DND-41 (cell line): ENCODE measurements at regions not wholly inside any gene's neighbourhood (a gene's known extent, or its start where the extent isn't known, plus 50 kb on each side); places are given as distances from the start of the nearest gene placed in this dataset.
A peak's percentile ranks its signal among the peaks of the same experiment; 100 is the strongest.

Source experiments
- ATAC-seq: fragments of 200-7000 bp; cut with Tn5 transposase; 3 replicates; pipeline ENCODE4 v1.9.1; 2021; ENCODE audit warnings: low read depth; ENCODE audit not compliant: insufficient read depth
- DNase-seq: peaks from one replicate; pipeline ENCODE4 v3.0.0-alpha.2; 2020
- H2AFZ ChIP-seq: 2 replicates; pipeline ENCODE4 v1.6.0; 2012; ENCODE audit warnings: low read depth, low read length
- H3K27ac ChIP-seq: 2 replicates; pipeline ENCODE4 v1.5.1; 2012; ENCODE audit warnings: low read length, inconsistent platforms
- H3K27me3 ChIP-seq: fragments of 200-600 bp; sonication (generic); 2 replicates; pipeline ENCODE4 v1.6.0; 2012; ENCODE audit warnings: low read length, mild to moderate bottlenecking, inconsistent platforms; ENCODE audit not compliant: insufficient read depth, poor library complexity
- H3K36me3 ChIP-seq: 2 replicates; pipeline ENCODE4 v1.5.1; 2012; ENCODE audit warnings: low read length, inconsistent platforms; ENCODE audit not compliant: insufficient read depth
- H3K4me1 ChIP-seq: 2 replicates; pipeline ENCODE4 v1.5.1; 2012; ENCODE audit warnings: mild to moderate bottlenecking, low read length; ENCODE audit not compliant: insufficient read depth
- H3K4me2 ChIP-seq: 2 replicates; pipeline ENCODE4 v1.6.0; 2012; ENCODE audit warnings: mild to moderate bottlenecking, moderate library complexity, low read length, inconsistent platforms; ENCODE audit not compliant: insufficient read depth
- H3K4me3 ChIP-seq, 2 experiments: fragments of 200-600 bp in 1 of 2; shearing (Covaris generic) in 1 of 2; 2 replicates each; pipeline ENCODE4 v1.5.1; 2012 to 2016; ENCODE audit warnings: inconsistent platforms in 2 of 2, low read length in 2 of 2, mild to moderate bottlenecking in 2 of 2, low read depth in 1 of 2, moderate library complexity in 1 of 2
- H3K79me2 ChIP-seq: 2 replicates; pipeline ENCODE4 v1.6.0; 2012; ENCODE audit warnings: low read length, inconsistent platforms; ENCODE audit not compliant: insufficient read depth
- H3K9ac ChIP-seq: 2 replicates; pipeline ENCODE4 v1.6.0; 2012; ENCODE audit warnings: low read depth, mild to moderate bottlenecking, inconsistent platforms, low read length, moderate library complexity
- H3K9me3 ChIP-seq: 2 replicates; pipeline ENCODE4 v1.5.1; 2012; ENCODE audit warnings: low read length, moderate library complexity, mild to moderate bottlenecking, inconsistent platforms; ENCODE audit not compliant: insufficient read depth, severe bottlenecking
- H4K20me1 ChIP-seq: 2 replicates; pipeline ENCODE4 v1.6.0; 2012; ENCODE audit warnings: low read length; ENCODE audit not compliant: insufficient read depth
- CTCF ChIP-seq: IDR thresholded peaks from 2 replicates; pipeline ENCODE4 v1.5.1; 2012; ENCODE audit warnings: borderline replicate concordance, low read length, moderate library complexity, mild to moderate bottlenecking; ENCODE audit not compliant: poor library complexity, severe bottlenecking; ENCODE audit errors: extremely low read depth
- EZH2 ChIP-seq: IDR thresholded peaks from 3 replicates; pipeline ENCODE4 v1.6.1; 2012; ENCODE audit warnings: borderline replicate concordance, low read depth, mild to moderate bottlenecking, moderate library complexity, low read length, inconsistent platforms; ENCODE audit not compliant: severe bottlenecking

DNA sequence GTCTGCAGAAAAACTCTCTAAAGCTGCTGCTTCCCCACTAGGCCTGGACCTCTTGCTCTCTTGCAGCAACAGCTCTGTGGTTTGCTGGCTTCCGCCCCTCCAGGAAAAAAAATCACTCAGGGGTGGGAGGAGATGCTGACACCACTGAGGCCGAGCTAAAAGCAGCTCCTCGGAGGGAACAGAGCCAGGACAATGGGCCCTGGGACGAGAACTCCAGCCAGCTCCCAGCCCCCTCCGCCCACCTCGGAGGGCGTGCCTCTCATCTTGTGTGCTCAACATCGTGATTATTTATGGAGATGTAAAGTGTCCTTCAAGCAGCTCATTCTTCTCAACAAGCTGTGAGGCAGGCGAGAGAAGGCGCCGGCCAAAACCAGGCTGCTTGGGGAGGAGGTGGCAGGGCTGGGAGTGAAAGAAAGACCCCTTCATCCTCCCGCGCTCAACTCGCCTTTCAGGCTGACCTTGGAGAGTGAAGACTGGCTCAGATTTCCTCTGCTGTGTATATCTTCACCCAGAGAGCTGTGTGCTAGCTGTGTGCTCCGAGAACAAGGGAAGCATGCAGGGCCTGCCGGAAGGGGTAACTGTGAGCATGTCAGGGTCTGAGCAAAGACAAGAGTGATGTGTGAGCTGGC is 53.5 kb upstream of the LRFN2 start:
- no peak overlapping the region for H2AFZ ChIP-seq
- H3K27ac ChIP-seq, result 0 out of 2 replicates have a peak overlapping the region, but pooled peaks have one; percentile 19
- H3K36me3 ChIP-seq, result no peaks in the 10 kb centered on the region
- H3K4me3 ChIP-seq, result no peak overlapping the region
- peaks cover 16% of the 10 kb centered on the region for H3K4me1 ChIP-seq
- TF ChIP-seq CTCF, result no peak
- TF ChIP-seq EZH2, result no peak
- ATAC-seq (peak; percentile 95), DNase-seq (peak; percentile 74)
- peak overlapping the region; percentile 45 for H3K4me2 ChIP-seq
- H3K9ac ChIP-seq, result no peak overlapping the region
- H3K9me3 ChIP-seq, result no peaks in the 10 kb centered on the region
- H4K20me1 ChIP-seq, result no peaks in the 10 kb centered on the region
- H3K27me3 ChIP-seq, result no peaks in the 10 kb centered on the region
- no peaks in the 10 kb centered on the region for H3K79me2 ChIP-seq
